Skeletal muscle satellite cell (primary cell): ENCODE measurements at regions not wholly inside any gene's neighbourhood (a gene's known extent, or its start where the extent isn't known, plus 50 kb on each side); places are given as distances from the start of the nearest gene placed in this dataset.

Experiments used
- H3K27me3 ChIP-seq: 2 replicates; pipeline ENCODE4 v1.7.0; 2013; ENCODE audit warnings: low read length; ENCODE audit not compliant: control insufficient read depth, insufficient read depth
- H3K36me3 ChIP-seq: 2 replicates; pipeline ENCODE4 v1.7.0; 2013; ENCODE audit warnings: mild to moderate bottlenecking, control low read depth, low read length; ENCODE audit not compliant: insufficient read depth
- H3K4me1 ChIP-seq: 2 replicates; pipeline ENCODE4 v1.7.0; 2013; ENCODE audit warnings: low read length; ENCODE audit not compliant: control insufficient read depth, insufficient read depth
- H3K4me2 ChIP-seq: 2 replicates; pipeline ENCODE4 v1.7.0; 2013; ENCODE audit warnings: mild to moderate bottlenecking, low read length
- H3K4me3 ChIP-seq: 2 replicates; pipeline ENCODE4 v1.7.0; 2013; ENCODE audit warnings: low read length
- H3K9ac ChIP-seq: 2 replicates; pipeline ENCODE4 v1.7.0; 2013; ENCODE audit warnings: mild to moderate bottlenecking, low read depth, low read length, moderate library complexity
- H3K9me3 ChIP-seq: replicated peaks from 2 replicates; pipeline ENCODE4 v1.7.0; 2013; ENCODE audit warnings: mild to moderate bottlenecking, control low read depth, low read length

DNA sequence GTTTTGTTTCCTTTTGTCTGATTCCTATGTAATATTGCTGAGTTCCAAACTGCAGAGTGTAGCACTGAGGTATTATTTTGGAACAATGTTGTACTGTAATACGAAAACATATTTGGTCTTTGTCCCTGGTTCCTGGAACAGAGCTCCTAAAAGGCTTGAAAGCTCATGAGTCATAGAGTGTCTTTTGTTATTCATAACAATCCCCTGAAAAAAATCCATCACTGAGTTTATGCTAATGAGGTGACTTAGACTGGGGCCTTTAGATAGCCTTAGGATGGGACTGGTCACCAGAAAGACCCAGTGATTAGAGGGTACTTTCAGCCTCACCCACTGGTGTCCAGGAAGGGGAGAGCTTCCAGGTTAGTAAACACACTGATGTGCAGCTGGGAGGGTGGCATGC is 132.7 kb upstream of the POU5F2 start:
- H3K4me3 ChIP-seq, result no peak overlapping the region
- H3K4me1 ChIP-seq, result peaks cover 9% of the 10 kb centered on the region
- H3K27me3 ChIP-seq, result no peaks in the 10 kb centered on the region
- no peak overlapping the region for H3K4me2 ChIP-seq
- no peak overlapping the region for H3K9ac ChIP-seq
- H3K36me3 ChIP-seq, result no peaks in the 10 kb centered on the region
- H3K9me3 ChIP-seq, result no peaks in the 10 kb centered on the region

DNA sequence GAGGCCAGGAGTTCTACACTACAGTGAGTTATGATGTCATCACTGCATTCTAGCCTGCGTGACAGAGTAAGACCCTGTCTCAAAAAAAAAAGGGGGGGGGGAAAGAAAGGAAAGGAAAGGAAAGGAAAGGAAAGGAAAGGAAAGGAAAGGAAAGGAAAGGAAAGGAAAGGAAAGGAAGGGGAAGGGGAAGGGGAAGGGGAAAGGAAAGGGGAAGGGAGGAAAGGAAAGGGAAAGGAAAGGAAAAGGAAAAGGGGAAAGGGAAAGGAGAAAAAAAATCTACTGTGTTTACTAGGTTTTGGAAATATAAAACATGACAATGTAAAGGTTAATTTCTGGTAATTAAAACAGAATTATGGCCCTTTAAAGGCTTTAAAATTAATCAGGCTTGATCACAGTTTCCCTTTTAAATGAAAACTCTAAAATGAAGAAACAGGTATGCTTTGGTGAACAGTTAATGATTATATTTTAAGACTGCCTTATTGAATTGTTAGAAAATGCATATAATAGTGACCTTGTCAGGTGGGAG is 131.9 kb upstream of the POU5F2 start:
- Histone ChIP-seq H3K27me3 (no peaks in the 10 kb centered on the region), H3K4me2 (no peak overlapping the region), H3K4me1 (peaks cover 9% of the 10 kb centered on the region), H3K4me3 (no peak overlapping the region), H3K36me3 (no peaks in the 10 kb centered on the region), H3K9ac (no peak overlapping the region), H3K9me3 (no peaks in the 10 kb centered on the region)

DNA sequence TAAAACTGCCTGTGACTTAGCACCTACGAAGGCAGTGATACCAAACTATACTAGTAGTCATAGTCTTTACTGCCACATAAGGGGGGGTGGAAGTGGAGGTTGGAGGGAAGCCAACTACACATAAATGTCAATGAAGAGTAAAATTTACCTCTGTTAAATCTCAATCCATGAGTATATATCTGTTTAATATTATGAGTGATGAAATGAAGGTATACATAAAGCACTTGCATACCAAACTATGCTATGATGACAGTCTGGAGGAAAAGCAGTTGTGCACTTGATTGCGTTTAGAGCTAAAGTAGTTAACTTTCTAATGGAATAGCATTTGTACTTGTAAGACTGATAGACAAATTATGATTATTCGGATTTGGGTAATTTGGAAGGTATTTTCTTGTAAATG is 129.2 kb upstream of the POU5F2 start:
- Histone ChIP-seq H3K4me2 (no peak overlapping the region), H3K4me3 (no peak overlapping the region), H3K27me3 (no peaks in the 10 kb centered on the region), H3K4me1 (peaks cover 9% of the 10 kb centered on the region), H3K9ac (no peak overlapping the region), H3K9me3 (no peaks in the 10 kb centered on the region), H3K36me3 (no peaks in the 10 kb centered on the region)

DNA sequence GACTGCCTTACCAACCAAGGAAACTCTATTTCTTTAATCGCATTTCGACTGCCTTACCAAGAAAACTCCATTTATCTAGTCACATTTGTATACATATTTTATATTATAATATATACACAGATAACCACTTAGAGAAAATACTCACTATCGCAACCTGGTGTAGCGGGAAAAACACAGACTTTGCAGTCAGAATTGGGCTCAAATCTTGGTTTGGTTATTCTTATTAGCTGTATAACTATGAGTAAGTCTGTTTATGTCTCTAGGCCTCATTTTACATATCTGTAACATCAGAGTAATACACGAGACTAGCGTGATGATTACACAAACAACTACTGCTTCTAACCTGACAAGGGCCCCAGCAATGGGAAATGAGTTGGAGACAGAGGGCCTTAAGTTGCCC is 127.5 kb upstream of the POU5F2 start:
- H3K4me3 ChIP-seq, result no peak overlapping the region
- no peak overlapping the region for H3K9ac ChIP-seq
- H3K36me3 ChIP-seq, result no peaks in the 10 kb centered on the region
- no peaks in the 10 kb centered on the region for H3K9me3 ChIP-seq
- peaks cover 3% of the 10 kb centered on the region for H3K4me1 ChIP-seq
- H3K27me3 ChIP-seq, result no peaks in the 10 kb centered on the region
- no peak overlapping the region for H3K4me2 ChIP-seq

DNA sequence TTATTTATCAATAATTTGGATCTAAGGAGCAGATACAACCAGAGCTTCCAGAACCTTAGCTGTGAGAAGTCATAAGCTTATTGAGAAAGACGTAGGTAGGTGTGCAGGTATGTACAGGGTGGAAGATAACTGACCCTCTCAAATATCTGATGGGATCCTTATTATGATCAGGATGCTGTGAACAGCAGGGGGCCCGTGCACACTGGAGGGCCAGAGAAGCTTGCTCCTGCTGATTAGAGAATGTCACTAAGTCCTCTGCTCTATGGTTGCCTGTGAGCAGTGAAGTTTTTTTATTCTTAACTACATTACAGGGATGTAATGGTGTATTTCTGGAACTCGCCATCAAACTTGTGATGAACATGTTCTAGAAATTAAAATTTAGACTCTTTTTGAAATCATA is 108.9 kb upstream of the POU5F2 start:
- Histone ChIP-seq H3K9me3 (no peaks in the 10 kb centered on the region), H3K9ac (no peak overlapping the region), H3K4me2 (no peak overlapping the region), H3K27me3 (no peaks in the 10 kb centered on the region), H3K4me3 (no peak overlapping the region), H3K4me1 (no peaks in the 10 kb centered on the region), H3K36me3 (no peaks in the 10 kb centered on the region)

DNA sequence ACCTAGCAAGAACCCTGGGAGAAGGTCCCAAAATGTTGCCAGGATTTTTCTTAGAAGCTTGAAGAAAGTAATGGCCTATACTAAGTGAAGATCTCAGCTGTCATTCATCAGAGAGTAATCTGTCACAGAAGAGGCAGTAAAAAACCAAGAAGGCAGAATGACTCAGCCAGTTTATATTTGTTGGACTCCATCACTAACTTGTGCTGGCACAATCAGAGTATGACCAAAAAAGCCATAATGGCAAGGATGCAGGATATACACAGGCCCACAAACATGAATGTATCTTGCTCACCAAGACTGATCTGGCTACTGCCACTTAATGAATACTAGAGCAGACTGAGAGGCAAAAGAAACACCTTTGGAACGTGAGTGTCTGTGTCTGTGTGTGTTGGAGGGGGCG is 104.0 kb upstream of the POU5F2 start:
- Histone ChIP-seq H3K4me3 (no peak overlapping the region), H3K9ac (no peak overlapping the region)

DNA sequence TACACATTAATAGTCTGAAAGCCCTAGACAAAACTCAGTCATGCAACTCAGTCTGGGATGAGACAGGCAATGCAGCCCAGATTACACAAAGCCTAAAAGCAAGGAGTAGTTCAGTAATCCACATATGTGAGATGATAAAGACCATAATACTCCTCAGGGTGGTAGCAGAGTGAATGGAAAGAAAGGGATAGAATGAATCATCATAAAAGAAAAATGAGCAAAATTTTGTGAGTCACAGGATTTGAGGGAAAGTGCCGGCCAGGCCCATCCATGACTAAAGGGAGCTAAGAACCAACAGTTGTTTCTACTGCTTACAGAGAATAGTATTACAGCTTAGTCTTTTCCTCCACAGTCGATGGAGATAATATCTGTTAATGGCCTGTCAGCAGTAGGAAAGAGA is 90.0 kb upstream of the POU5F2 start:
- Histone ChIP-seq H3K4me2 (peak overlapping the region; percentile 36), H3K9ac (no peak overlapping the region), H3K9me3 (no peaks in the 10 kb centered on the region), H3K4me3 (no peak overlapping the region), H3K27me3 (no peaks in the 10 kb centered on the region), H3K36me3 (no peaks in the 10 kb centered on the region), H3K4me1 (peaks cover 11% of the 10 kb centered on the region)

More for the DNA sequence above, 104.0 kb upstream of the POU5F2 start:
- no peak overlapping the region for H3K4me2 ChIP-seq
- H3K36me3 ChIP-seq, result no peaks in the 10 kb centered on the region
- peaks cover 11% of the 10 kb centered on the region for H3K9me3 ChIP-seq
- H3K4me1 ChIP-seq, result no peaks in the 10 kb centered on the region
- H3K27me3 ChIP-seq, result no peaks in the 10 kb centered on the region

DNA sequence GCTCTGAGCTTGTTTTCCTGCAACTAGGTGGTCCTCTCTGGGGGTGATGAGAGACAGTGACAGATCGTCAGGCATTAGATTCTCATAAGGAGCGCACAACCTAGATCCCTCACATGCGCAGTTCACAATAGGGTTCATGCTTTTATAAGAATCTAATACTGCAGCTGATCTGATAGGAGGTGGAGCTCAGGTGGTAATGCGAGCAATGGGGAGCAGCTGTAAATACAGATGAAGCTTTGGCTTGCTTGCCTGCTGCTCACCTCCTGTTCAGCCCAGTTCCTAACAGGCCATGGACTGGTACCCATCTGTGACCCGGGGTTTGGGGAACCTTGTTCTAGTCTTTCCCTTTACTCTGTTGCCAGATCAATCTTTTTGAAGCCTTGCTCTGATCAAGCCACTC is 89.5 kb upstream of the POU5F2 start:
- no peaks in the 10 kb centered on the region for H3K27me3 ChIP-seq
- H3K4me1 ChIP-seq, result peaks cover 11% of the 10 kb centered on the region
- no peaks in the 10 kb centered on the region for H3K9me3 ChIP-seq
- H3K4me2 ChIP-seq, result no peak overlapping the region
- H3K9ac ChIP-seq, result no peak overlapping the region
- no peak overlapping the region for H3K4me3 ChIP-seq
- H3K36me3 ChIP-seq, result no peaks in the 10 kb centered on the region

DNA sequence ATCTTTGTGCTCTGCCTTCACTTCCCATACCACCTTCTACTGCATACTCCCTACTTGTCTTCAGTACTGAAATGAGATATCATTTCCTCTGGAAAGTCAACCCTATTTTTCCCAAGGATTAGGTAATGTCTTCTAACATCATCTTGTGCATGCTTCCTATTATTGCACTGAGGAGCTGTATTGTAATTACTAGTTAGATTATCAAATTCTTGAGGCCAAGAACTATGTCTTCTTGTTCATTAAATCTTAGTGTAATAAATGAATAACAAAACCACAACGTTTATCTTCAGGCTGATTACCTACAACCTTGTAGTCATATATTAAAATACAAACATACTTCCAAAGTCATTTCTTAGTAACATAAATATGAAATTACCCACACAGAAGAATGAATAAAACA is 87.9 kb upstream of the POU5F2 start:
- H3K36me3 ChIP-seq, result no peaks in the 10 kb centered on the region
- no peaks in the 10 kb centered on the region for H3K9me3 ChIP-seq
- peaks cover 11% of the 10 kb centered on the region for H3K4me1 ChIP-seq
- no peak overlapping the region for H3K4me2 ChIP-seq
- H3K27me3 ChIP-seq, result no peaks in the 10 kb centered on the region
- no peak overlapping the region for H3K4me3 ChIP-seq
- H3K9ac ChIP-seq, result no peak overlapping the region

DNA sequence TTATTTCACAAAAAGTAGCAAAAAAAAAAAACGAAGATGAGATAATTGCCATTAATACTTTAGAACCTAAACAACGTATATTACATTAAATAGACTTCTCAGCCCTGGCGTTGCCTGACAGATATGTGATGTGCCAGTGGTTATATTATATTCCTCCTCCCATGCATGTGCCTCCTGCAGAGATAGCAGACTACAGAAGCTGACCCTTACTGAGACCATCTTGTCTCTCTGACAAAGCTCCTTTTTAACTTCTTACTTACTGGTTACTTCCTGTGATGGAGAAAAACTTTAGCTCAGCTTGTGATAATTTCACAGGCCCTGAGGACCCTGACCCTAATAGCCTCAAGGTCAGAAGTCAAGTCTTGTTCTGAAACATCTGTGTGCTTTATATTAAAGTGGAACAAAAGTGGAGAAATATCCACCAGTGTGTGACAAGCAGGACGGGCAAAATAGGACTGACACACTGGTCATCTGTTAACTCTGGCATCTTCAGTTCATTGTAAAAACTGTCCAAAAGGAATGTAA is 80.6 kb upstream of the POU5F2 start:
- no peaks in the 10 kb centered on the region for H3K27me3 ChIP-seq
- H3K4me3 ChIP-seq, result no peak overlapping the region
- no peaks in the 10 kb centered on the region for H3K9me3 ChIP-seq
- no peak overlapping the region for H3K9ac ChIP-seq
- no peaks in the 10 kb centered on the region for H3K4me1 ChIP-seq
- no peak overlapping the region for H3K4me2 ChIP-seq
- H3K36me3 ChIP-seq, result no peaks in the 10 kb centered on the region

DNA sequence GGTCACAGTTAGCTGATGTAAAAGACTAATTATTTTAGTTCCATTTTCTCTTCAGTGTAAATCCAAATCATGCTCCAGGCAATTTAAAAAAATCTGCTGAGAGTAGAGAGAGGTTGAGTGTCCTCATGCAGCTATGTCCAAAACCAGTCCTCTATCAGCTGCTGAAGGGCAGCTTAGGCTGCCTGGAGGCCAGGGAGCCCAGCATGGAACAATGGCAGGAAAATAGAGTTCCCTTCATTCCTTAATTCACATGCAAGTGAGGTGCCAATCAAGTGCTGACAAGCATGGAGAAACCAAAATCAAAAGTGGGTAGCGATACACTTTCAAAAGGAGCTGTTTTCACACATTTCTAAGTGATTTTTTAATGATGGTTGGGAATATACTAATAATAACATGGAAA is 78.3 kb upstream of the POU5F2 start:
- H3K36me3 ChIP-seq, result no peaks in the 10 kb centered on the region
- H3K4me3 ChIP-seq, result no peak overlapping the region
- H3K27me3 ChIP-seq, result no peaks in the 10 kb centered on the region
- H3K9me3 ChIP-seq, result no peaks in the 10 kb centered on the region
- H3K9ac ChIP-seq, result no peak overlapping the region
- no peak overlapping the region for H3K4me2 ChIP-seq
- no peaks in the 10 kb centered on the region for H3K4me1 ChIP-seq

DNA sequence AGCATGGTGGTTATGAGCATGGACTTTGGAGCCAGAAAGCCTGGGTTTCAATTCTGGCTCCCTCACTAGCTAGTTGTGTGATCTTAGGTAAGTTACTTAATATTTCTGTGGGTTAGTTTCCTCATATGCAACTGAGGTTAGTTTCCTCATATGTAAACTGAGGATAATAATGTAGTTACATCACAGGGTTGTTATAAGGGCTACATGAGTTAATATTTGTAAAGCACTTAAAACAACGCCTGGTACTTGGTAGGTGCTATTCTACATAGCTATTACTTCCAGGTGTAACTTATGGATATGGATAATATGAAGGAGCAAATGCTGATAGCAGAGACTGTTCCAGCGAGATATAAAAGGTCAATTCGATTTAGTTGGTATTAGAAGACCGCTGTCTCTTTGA is 69.4 kb upstream of the POU5F2 start:
- Histone ChIP-seq H3K9ac (no peak overlapping the region), H3K4me1 (no peaks in the 10 kb centered on the region), H3K36me3 (no peaks in the 10 kb centered on the region), H3K27me3 (no peaks in the 10 kb centered on the region), H3K4me2 (no peak overlapping the region), H3K4me3 (no peak overlapping the region), H3K9me3 (no peaks in the 10 kb centered on the region)
